SIG-M5 (cell line): ENCODE measurements at regions not wholly inside any gene's neighbourhood (a gene's known extent, or its start where the extent isn't known, plus 50 kb on each side); places are given as distances from the start of the nearest gene placed in this dataset.
"Not testable (repeated sequence)": the region's sequence is repeated elsewhere in the genome, so short reads cannot be mapped to it uniquely, and the experiment has no call there.

Source experiments
- DNase-seq: peaks from one replicate; lab custom pipeline; 2025; lab: John Stamatoyannopoulos, UW

- no peak for DNase-seq
Observed at GRCh38 chr5:87198010-87198409, 69.7 kb upstream of the RASA1 start.

DNA sequence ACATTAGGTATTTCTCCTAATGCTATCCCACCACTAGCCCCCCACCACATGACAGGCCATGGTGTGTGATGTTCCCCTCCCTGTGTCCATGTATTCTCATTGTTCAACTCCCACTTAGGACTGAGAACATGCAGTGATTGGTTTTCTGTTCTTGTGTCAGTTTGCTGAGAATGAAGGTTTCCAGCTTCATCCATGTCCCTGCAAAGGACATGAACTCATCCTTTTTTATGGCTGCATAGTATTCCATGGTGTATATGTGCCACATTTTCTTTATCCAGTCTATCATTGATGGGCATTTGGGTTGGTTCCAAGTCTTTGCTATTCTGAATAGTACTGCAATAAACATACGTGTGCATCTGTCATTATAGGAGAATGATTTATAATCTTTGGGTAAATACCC, 68.4 kb upstream of the RASA1 start:
- DNase-seq, result not testable (repeated sequence)

GRCh38 chr5:87199704-87200103, 68.0 kb upstream of the RASA1 start:
- not testable (repeated sequence) for DNase-seq

GRCh38 chr5:87210076-87210475, 57.6 kb upstream of the RASA1 start:
- DNase-seq, result no peak

- no peak for DNase-seq
Observed at GRCh38 chr5:87210743-87211142, 56.9 kb upstream of the RASA1 start.

GRCh38 chr5:87211676-87212075, 56.0 kb upstream of the RASA1 start:
- no peak for DNase-seq

GRCh38 chr5:87212183-87212582, 55.5 kb upstream of the RASA1 start:
- not testable (repeated sequence) for DNase-seq

DNA sequence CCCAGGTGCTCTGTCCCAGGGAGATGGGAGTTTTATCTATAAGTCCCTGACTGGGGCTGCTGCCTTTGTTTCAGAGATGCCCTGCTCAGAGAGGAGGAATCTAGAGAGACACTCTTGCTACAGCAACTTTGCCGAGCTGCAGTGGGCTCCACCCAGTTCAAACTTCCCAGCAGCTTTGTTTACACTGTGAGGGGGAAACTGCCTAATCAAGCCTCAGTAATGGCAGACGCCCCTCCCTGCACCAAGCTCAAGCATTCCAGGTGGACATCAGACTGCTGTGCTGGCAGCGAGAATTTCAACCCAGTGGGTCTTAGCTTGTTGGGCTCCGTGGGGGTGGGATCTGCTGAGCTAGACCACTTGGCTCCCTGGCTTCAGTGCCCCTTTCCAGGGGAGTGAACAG, 50.2 kb upstream of the RASA1 start:
- not testable (repeated sequence) for DNase-seq
